ENCODE measurements at regions not wholly inside any gene's neighbourhood (a gene's known extent, or its start where the extent isn't known, plus 50 kb on each side); places are given as distances from the start of the nearest gene placed in this dataset.

DNA sequence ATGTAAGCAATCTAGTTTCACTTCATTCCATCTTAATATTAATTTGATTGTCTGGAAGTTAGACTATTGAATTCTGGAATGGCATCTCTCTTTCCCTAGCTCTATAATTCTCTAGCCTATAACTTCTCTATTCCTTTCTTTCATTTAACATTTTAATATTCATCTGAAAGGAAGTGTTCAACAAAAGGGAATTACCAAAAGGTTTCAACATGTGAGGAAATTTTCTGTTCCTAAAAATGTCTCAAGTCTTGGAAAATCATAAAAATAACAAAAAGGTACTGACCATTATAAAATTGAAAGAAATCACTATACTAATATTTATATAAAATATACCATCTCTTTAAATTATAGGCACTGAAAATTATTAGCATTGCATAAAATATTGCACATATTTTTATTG lies 228.7 kb downstream of the TXNL1 start:
- intact Hi-C loops (cut with micrococcal nuclease; ENCODE audit: unreplicated experiment) (no loop called here), in situ Hi-C loops (cut with HindIII; ENCODE audit: low pct_unique_long_range_greater_than_20kb, low sequenced_read_pairs) (no loop called here)
- Histone ChIP-seq H3K4me1 (ENCODE audit: control insufficient read depth, insufficient read depth, low read length) (no peaks in the 10 kb centered on the region), H3K36me3 (ENCODE audit: control insufficient read depth, insufficient read depth, low read length) (no peaks in the 10 kb centered on the region), H3K4me3 (ENCODE audit: low read depth in 2 of 2, low read length in 2 of 2) (no peak overlapping the region), H3K27ac (ENCODE audit: low read length) (no peak overlapping the region), H3K27me3 (ENCODE audit: control insufficient read depth, insufficient read depth, low read length) (no peaks in the 10 kb centered on the region), H3K9me3 (ENCODE audit: control insufficient read depth, insufficient read depth, low read depth, low read length) (no peaks in the 10 kb centered on the region)
- POLR2A ChIA-PET: no interaction called here
- CTCF ChIA-PET: interaction anchor here (0.7 kb wide), 1 partner anchor 105 kb away, joined by 3 read pairs; no protein-coding TSS in a partner anchor
- no peak for TF ChIP-seq TCF7L2 (IDR thresholded peaks at IDR 0.05; ENCODE audit: low read depth, low read length)
- TF ChIP-seq SIN3A (IDR thresholded peaks at IDR 0.05; ENCODE audit: borderline replicate concordance, insufficient read depth, low read depth, low read length): no peak
- TF ChIP-seq CTCF (IDR thresholded peaks at IDR 0.05): no peak
- no peak for TF ChIP-seq POLR2AphosphoS5 (IDR thresholded peaks at IDR 0.05; ENCODE audit: low read depth, low read length)
- no peak for TF ChIP-seq REST (IDR thresholded peaks at IDR 0.05; ENCODE audit: insufficient read depth in 1 of 2, low read depth in 2 of 2, low read length in 1 of 2)
- ATAC-seq (no peak), DNase-seq (ENCODE audit: low read depth, low spot score) (no peak)
- no TSS peak for BruUV-seq (replicated peaks)

GRCh38 chr18:56407646-56408180 lies 230.7 kb downstream of the TXNL1 start:
- no peaks in the 10 kb centered on the region for H3K36me3 ChIP-seq (ENCODE audit: control insufficient read depth, insufficient read depth, low read length)
- ChIA-PET POLR2A (no interaction called here), CTCF (no interaction called here)
- ATAC-seq (no peak), DNase-seq (ENCODE audit: low read depth, low spot score) (no peak)
- TF ChIP-seq CTCF (IDR thresholded peaks at IDR 0.05) (no peak), POLR2AphosphoS5 (IDR thresholded peaks at IDR 0.05; ENCODE audit: low read depth, low read length) (no peak), SIN3A (IDR thresholded peaks at IDR 0.05; ENCODE audit: borderline replicate concordance, insufficient read depth, low read depth, low read length) (no peak), TCF7L2 (IDR thresholded peaks at IDR 0.05; ENCODE audit: low read depth, low read length) (no peak), REST (IDR thresholded peaks at IDR 0.05; ENCODE audit: insufficient read depth in 1 of 2, low read depth in 2 of 2, low read length in 1 of 2) (no peak)
- no peak overlapping the region for H3K4me3 ChIP-seq (ENCODE audit: low read depth in 2 of 2, low read length in 2 of 2)
- intact Hi-C loops (cut with micrococcal nuclease; ENCODE audit: unreplicated experiment): no loop called here
- BruUV-seq (replicated peaks): no TSS peak
- H3K27me3 ChIP-seq (ENCODE audit: control insufficient read depth, insufficient read depth, low read length): no peaks in the 10 kb centered on the region
- no peaks in the 10 kb centered on the region for H3K4me1 ChIP-seq (ENCODE audit: control insufficient read depth, insufficient read depth, low read length)
- no peak overlapping the region for H3K27ac ChIP-seq (ENCODE audit: low read length)
- no peaks in the 10 kb centered on the region for H3K9me3 ChIP-seq (ENCODE audit: control insufficient read depth, insufficient read depth, low read depth, low read length)
- in situ Hi-C loops (cut with HindIII; ENCODE audit: low pct_unique_long_range_greater_than_20kb, low sequenced_read_pairs): no loop called here

Data from Panc1 (cell line).